ENCODE measurements at regions not wholly inside any gene's neighbourhood (a gene's known extent, or its start where the extent isn't known, plus 50 kb on each side); places are given as distances from the start of the nearest gene placed in this dataset.

DNA sequence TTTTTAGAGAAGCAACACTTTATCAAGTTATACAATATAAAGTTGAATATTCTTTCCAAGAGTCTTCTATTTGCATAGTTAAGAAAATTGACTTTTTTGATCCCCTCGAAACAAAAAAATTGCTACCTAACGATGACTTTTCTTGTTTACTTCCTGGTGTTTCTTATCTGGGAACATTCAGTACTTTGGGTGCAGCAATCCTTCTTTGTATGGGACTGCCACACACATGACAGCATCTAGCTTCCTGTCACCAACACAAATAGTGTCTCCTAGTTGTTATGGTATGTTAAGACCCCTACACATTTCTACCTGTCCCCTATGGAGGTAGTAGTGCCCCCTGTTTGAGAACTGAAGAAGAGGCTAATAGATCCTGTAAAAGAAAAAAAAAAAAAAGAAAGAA lies 841.7 kb upstream of the FAT3 start:
- no peaks in the 10 kb centered on the region for H3K36me3 ChIP-seq
- H3K4me3 ChIP-seq: no peak overlapping the region
- in situ Hi-C loops (cut with MboI; ENCODE audit: low sequenced_read_pairs in 4 of 4): no loop called here
- no peaks in the 10 kb centered on the region for H3K4me1 ChIP-seq
- intact Hi-C loops (cut with DNase I; ENCODE audit: low total_unique reads): no loop called here
- ATAC-seq (no peak), DNase-seq (no peak)
- TF ChIP-seq POLR2A (IDR thresholded peaks at IDR 0.05): no peak
- TF ChIP-seq, protein P1, sequence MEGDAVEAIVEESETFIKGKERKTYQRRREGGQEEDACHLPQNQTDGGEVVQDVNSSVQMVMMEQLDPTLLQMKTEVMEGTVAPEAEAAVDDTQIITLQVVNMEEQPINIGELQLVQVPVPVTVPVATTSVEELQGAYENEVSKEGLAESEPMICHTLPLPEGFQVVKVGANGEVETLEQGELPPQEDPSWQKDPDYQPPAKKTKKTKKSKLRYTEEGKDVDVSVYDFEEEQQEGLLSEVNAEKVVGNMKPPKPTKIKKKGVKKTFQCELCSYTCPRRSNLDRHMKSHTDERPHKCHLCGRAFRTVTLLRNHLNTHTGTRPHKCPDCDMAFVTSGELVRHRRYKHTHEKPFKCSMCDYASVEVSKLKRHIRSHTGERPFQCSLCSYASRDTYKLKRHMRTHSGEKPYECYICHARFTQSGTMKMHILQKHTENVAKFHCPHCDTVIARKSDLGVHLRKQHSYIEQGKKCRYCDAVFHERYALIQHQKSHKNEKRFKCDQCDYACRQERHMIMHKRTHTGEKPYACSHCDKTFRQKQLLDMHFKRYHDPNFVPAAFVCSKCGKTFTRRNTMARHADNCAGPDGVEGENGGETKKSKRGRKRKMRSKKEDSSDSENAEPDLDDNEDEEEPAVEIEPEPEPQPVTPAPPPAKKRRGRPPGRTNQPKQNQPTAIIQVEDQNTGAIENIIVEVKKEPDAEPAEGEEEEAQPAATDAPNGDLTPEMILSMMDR (IDR thresholded peaks at IDR 0.05 in 4 of 5, conservative IDR thresholded peaks at IDR 0.05 in 1 of 5): no peak
- H3K27ac ChIP-seq: no peak overlapping the region
- no peaks in the 10 kb centered on the region for H3K9me3 ChIP-seq
- no peaks in the 10 kb centered on the region for H3K27me3 ChIP-seq

- in situ Hi-C loops (cut with MboI; ENCODE audit: low sequenced_read_pairs in 4 of 4) (no loop called here), intact Hi-C loops (cut with DNase I; ENCODE audit: low total_unique reads) (no loop called here)
- no peaks in the 10 kb centered on the region for H3K4me1 ChIP-seq
- DNase-seq: no peak
- no peak overlapping the region for H3K27ac ChIP-seq
- TF ChIP-seq, protein P1 (IDR thresholded peaks at IDR 0.05 in 4 of 5, conservative IDR thresholded peaks at IDR 0.05 in 1 of 5): no peak
- TF ChIP-seq POLR2A (IDR thresholded peaks at IDR 0.05): no peak
- H3K36me3 ChIP-seq: no peaks in the 10 kb centered on the region
- H3K27me3 ChIP-seq: no peaks in the 10 kb centered on the region
- H3K4me3 ChIP-seq: no peak overlapping the region
- H3K9me3 ChIP-seq: no peaks in the 10 kb centered on the region
- no peak for ATAC-seq
Observed at GRCh38 chr11:91374794-91375193, 849.8 kb upstream of the FAT3 start.

DNA sequence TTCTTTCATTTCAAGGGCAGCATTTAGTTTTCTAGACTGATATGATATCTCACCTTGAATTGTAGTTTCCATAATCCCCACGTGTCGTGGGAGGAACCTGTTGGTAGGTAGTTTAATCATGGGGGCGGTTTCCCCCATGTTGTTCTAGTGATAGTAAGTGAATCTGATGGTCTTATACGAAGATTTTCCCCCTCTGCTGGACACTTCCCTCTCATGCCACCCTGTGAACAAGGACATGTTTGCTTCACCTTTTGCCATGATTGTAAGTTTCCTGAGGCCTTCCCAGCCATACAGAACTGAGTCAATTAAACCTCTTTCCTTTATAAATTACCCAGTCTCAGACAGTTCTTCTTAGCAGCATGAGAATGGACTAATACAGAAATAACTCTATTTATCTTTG lies 851.1 kb upstream of the FAT3 start:
- Histone ChIP-seq H3K27ac (no peak overlapping the region), H3K4me3 (no peak overlapping the region), H3K27me3 (no peaks in the 10 kb centered on the region), H3K36me3 (no peaks in the 10 kb centered on the region), H3K4me1 (no peaks in the 10 kb centered on the region), H3K9me3 (no peaks in the 10 kb centered on the region)
- no peak for ATAC-seq
- TF ChIP-seq, protein P1 (IDR thresholded peaks at IDR 0.05 in 4 of 5, conservative IDR thresholded peaks at IDR 0.05 in 1 of 5): no peak
- TF ChIP-seq POLR2A (IDR thresholded peaks at IDR 0.05): no peak
- in situ Hi-C loops (cut with MboI; ENCODE audit: low sequenced_read_pairs in 4 of 4): no loop called here
- intact Hi-C loops (cut with DNase I; ENCODE audit: low total_unique reads): no loop called here
- DNase-seq: no peak

GRCh38 chr11:91366816-91367215 lies 857.8 kb upstream of the FAT3 start:
- DNase-seq (no peak), ATAC-seq (no peak)
- Histone ChIP-seq H3K36me3 (no peaks in the 10 kb centered on the region), H3K4me1 (no peaks in the 10 kb centered on the region), H3K4me3 (no peak overlapping the region), H3K27me3 (no peaks in the 10 kb centered on the region), H3K27ac (no peak overlapping the region), H3K9me3 (no peaks in the 10 kb centered on the region)
- intact Hi-C loops (cut with DNase I; ENCODE audit: low total_unique reads): no loop called here
- in situ Hi-C loops (cut with MboI; ENCODE audit: low sequenced_read_pairs in 4 of 4): no loop called here
- no peak for TF ChIP-seq POLR2A (IDR thresholded peaks at IDR 0.05)
- TF ChIP-seq, protein P1 (IDR thresholded peaks at IDR 0.05 in 4 of 5, conservative IDR thresholded peaks at IDR 0.05 in 1 of 5): no peak

DNA sequence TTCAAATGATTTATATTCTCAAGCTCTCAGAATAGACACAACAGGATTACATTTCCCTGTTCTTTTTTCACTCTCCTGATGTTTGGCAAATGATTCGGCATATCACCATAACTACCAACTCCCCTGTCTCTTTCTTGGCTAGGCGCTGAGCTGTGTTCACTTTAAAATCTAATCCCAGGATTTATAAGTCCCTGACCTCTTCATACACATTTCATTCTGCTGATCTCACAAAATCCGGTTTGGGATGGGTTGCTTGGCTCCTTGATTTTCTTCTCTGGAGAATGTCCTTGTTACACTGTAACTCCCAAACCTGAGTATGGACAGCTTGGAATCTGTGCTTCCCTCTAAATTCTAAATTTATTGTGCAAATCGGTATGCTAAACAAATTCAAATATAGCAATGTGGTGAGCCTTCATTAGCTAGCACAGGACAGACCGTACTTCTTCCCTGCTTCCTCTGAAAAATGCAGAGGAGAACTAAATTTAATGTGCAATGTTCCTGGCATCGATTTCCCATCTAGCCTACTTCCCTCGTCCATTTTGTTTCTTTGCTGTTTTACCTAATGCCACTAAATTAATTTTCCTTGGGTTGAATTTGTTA lies 858.5 kb upstream of the FAT3 start:
- in situ Hi-C loops (cut with MboI; ENCODE audit: low sequenced_read_pairs in 4 of 4) (no loop called here), intact Hi-C loops (cut with DNase I; ENCODE audit: low total_unique reads) (no loop called here)
- DNase-seq: no peak
- Histone ChIP-seq H3K36me3 (no peaks in the 10 kb centered on the region), H3K9me3 (no peaks in the 10 kb centered on the region), H3K4me1 (no peaks in the 10 kb centered on the region), H3K4me3 (no peak overlapping the region), H3K27ac (no peak overlapping the region), H3K27me3 (no peaks in the 10 kb centered on the region)
- no peak for ATAC-seq
- TF ChIP-seq POLR2A (IDR thresholded peaks at IDR 0.05): no peak
- TF ChIP-seq, protein P1 (IDR thresholded peaks at IDR 0.05 in 4 of 5, conservative IDR thresholded peaks at IDR 0.05 in 1 of 5): no peak
